ENCODE measurements at regions not wholly inside any gene's neighbourhood (a gene's known extent, or its start where the extent isn't known, plus 50 kb on each side); places are given as distances from the start of the nearest gene placed in this dataset.

- DNase-seq (ENCODE audit: low spot score): no peak
- H3K4me3 ChIP-seq: no peak overlapping the region
- H3K27me3 ChIP-seq: no peaks in the 10 kb centered on the region
- H3K4me1 ChIP-seq: no peaks in the 10 kb centered on the region
- peaks cover 0 to 13% of the 10 kb centered on the region in 2 donors for H3K9me3 ChIP-seq
- H3K27ac ChIP-seq: no peak overlapping the region
- no peaks in the 10 kb centered on the region for H3K36me3 ChIP-seq
- no peak for TF ChIP-seq CTCF (IDR thresholded peaks at IDR 0.05)
Measured at GRCh38 chr4:60945641-60946040, 254.5 kb upstream of the ADGRL3 start.

DNA sequence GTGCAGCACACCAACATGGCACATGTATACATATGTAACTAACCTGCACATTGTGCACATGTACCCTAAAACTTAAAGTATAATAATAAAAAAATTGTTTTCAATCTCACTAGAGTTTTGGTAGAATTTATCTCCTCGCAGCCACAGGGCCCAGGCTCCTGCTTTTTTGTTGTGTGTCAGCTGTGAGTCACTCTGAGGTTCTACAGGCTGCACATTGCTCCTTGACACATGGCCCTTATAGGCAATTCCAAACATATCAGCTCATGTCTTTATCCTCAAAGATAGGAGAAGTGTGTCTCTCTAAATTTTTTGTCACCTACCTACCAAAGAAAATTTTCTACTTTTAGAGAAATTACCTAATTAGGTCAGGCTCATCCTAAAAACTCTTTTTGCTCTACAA lies 252.1 kb upstream of the ADGRL3 start:
- DNase-seq (ENCODE audit: low spot score): no peak
- no peaks in the 10 kb centered on the region for H3K27me3 ChIP-seq
- H3K4me1 ChIP-seq: no peaks in the 10 kb centered on the region
- H3K27ac ChIP-seq: no peak overlapping the region
- H3K9me3 ChIP-seq: peaks cover 0 to 13% of the 10 kb centered on the region in 2 donors
- H3K4me3 ChIP-seq: no peak overlapping the region
- TF ChIP-seq CTCF (IDR thresholded peaks at IDR 0.05): no peak
- H3K36me3 ChIP-seq: no peaks in the 10 kb centered on the region

- TF ChIP-seq CTCF (IDR thresholded peaks at IDR 0.05): no peak
- Histone ChIP-seq H3K4me3 (no peak overlapping the region), H3K9me3 (no peaks in the 10 kb centered on the region), H3K27ac (no peak overlapping the region), H3K36me3 (no peaks in the 10 kb centered on the region), H3K27me3 (no peaks in the 10 kb centered on the region), H3K4me1 (no peaks in the 10 kb centered on the region)
- no peak for DNase-seq (ENCODE audit: low spot score)
Measured at GRCh38 chr4:60952921-60953320, 247.2 kb upstream of the ADGRL3 start.

- H3K4me1 ChIP-seq: no peaks in the 10 kb centered on the region
- no peak overlapping the region for H3K27ac ChIP-seq
- DNase-seq (ENCODE audit: low spot score): no peak
- H3K9me3 ChIP-seq: no peaks in the 10 kb centered on the region
- H3K36me3 ChIP-seq: no peaks in the 10 kb centered on the region
- TF ChIP-seq CTCF (IDR thresholded peaks at IDR 0.05): no peak
- H3K4me3 ChIP-seq: no peak overlapping the region
- no peaks in the 10 kb centered on the region for H3K27me3 ChIP-seq
Measured at GRCh38 chr4:60953826-60954225, 246.3 kb upstream of the ADGRL3 start.

GRCh38 chr4:60962286-60962685 lies 237.8 kb upstream of the ADGRL3 start:
- DNase-seq (ENCODE audit: low spot score): no peak
- Histone ChIP-seq H3K9me3 (no peaks in the 10 kb centered on the region), H3K4me1 (no peaks in the 10 kb centered on the region), H3K27ac (no peak overlapping the region), H3K27me3 (no peaks in the 10 kb centered on the region), H3K4me3 (no peak overlapping the region), H3K36me3 (no peaks in the 10 kb centered on the region)
- no peak for TF ChIP-seq CTCF (IDR thresholded peaks at IDR 0.05)

DNA sequence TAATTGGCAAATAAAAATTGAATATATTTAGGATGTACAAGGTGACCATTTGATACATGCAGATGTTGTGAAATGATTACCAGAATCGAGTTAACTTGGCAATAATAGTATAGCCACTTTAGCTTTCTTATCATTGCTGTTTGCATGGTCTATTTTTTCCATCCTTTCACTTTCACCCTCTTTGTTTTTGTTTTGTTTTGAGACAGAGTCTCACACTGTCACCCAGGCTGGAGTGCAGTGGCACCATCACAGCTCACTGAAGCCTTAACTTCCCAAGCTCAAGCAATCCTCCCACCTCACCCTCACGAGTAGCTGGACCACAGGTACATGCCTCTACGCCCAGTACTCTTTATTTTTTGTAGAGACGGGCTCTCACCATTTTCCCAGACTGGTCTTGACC lies 218.6 kb upstream of the ADGRL3 start:
- H3K4me1 ChIP-seq: no peaks in the 10 kb centered on the region
- H3K27me3 ChIP-seq: no peaks in the 10 kb centered on the region
- TF ChIP-seq CTCF (IDR thresholded peaks at IDR 0.05): no peak
- H3K9me3 ChIP-seq: peaks cover 0 to 13% of the 10 kb centered on the region in 2 donors
- H3K4me3 ChIP-seq: no peak overlapping the region
- H3K27ac ChIP-seq: no peak overlapping the region
- H3K36me3 ChIP-seq: no peaks in the 10 kb centered on the region
- no peak for DNase-seq (ENCODE audit: low spot score)

Data from right atrium auricular region (tissue), 2 donors.